Bronchial epithelial cell (primary cell): ENCODE measurements at regions not wholly inside any gene's neighbourhood (a gene's known extent, or its start where the extent isn't known, plus 50 kb on each side); places are given as distances from the start of the nearest gene placed in this dataset.
A peak's percentile ranks its signal among the peaks of the same experiment; 100 is the strongest.

Experiments
- DNase-seq: peaks from one replicate; pipeline ENCODE4 v3.0.0-alpha.2; 2010; ENCODE audit warnings: low read depth
- FAIRE-seq: peaks from 2 replicates; lab custom pipeline; 2011; peaks lifted over from hg19 to GRCh38; lab: Jason Lieb, UNC
- H3K27me3 ChIP-seq: 2 replicates; pipeline ENCODE4 v1.5.1; 2011; ENCODE audit warnings: low read length; ENCODE audit not compliant: control insufficient read depth, insufficient read depth
- H3K36me3 ChIP-seq: 2 replicates; pipeline ENCODE4 v1.5.1; 2011; ENCODE audit warnings: low read length; ENCODE audit not compliant: control insufficient read depth, insufficient read depth
- H3K4me3 ChIP-seq: 2 replicates; pipeline ENCODE4 v1.5.1; 2011; ENCODE audit warnings: mild to moderate bottlenecking, low read depth, low read length, control low read depth
- TF ChIP-seq, protein P1 (sequence below): IDR thresholded peaks from 2 replicates; pipeline ENCODE4 v1.5.1; 2011; ENCODE audit warnings: mild to moderate bottlenecking, moderate library complexity, low read length, control low read depth, inconsistent platforms; ENCODE audit not compliant: insufficient read depth, severe bottlenecking

- Histone ChIP-seq H3K36me3 (no peaks in the 10 kb centered on the region), H3K4me3 (no peak overlapping the region), H3K27me3 (peaks cover 5% of the 10 kb centered on the region)
- TF ChIP-seq, protein P1, sequence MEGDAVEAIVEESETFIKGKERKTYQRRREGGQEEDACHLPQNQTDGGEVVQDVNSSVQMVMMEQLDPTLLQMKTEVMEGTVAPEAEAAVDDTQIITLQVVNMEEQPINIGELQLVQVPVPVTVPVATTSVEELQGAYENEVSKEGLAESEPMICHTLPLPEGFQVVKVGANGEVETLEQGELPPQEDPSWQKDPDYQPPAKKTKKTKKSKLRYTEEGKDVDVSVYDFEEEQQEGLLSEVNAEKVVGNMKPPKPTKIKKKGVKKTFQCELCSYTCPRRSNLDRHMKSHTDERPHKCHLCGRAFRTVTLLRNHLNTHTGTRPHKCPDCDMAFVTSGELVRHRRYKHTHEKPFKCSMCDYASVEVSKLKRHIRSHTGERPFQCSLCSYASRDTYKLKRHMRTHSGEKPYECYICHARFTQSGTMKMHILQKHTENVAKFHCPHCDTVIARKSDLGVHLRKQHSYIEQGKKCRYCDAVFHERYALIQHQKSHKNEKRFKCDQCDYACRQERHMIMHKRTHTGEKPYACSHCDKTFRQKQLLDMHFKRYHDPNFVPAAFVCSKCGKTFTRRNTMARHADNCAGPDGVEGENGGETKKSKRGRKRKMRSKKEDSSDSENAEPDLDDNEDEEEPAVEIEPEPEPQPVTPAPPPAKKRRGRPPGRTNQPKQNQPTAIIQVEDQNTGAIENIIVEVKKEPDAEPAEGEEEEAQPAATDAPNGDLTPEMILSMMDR = no peak
- DNase-seq (no peak), FAIRE-seq (no peak)
These were observed 215.7 kb downstream of the CDC5L start for GRCh38 chr6:44603044-44603686.

- FAIRE-seq = peak; percentile 82
- Histone ChIP-seq H3K27me3 (peaks cover 4% of the 10 kb centered on the region), H3K36me3 (no peaks in the 10 kb centered on the region), H3K4me3 (no peak overlapping the region)
- TF ChIP-seq, protein P1 = no peak
- no peak for DNase-seq
These were observed 219.0 kb downstream of the CDC5L start for GRCh38 chr6:44606504-44606903.

DNA sequence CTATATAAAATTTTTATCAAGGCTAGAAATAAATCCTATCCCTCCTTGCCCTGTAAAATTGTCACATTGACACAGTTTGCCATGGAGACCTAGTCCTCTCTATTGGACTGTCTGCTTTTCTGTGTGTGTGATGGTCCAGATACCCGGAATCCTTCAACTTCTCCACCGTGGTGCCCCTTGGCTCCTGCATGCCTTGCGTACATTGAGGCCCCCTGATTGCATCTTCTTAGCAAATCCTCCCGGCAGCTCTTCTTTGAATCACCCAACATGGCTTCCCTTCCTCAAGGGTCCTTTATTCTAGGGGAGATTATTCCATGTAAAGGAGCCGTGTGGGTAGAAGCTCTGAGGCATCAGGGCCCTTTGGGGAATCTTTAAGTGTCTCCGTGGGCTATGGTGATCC, 219.5 kb downstream of the CDC5L start:
- H3K4me3 ChIP-seq = no peak overlapping the region
- TF ChIP-seq, protein P1 = no peak
- FAIRE-seq (no peak), DNase-seq (no peak)
- H3K27me3 ChIP-seq = peaks cover 4% of the 10 kb centered on the region
- H3K36me3 ChIP-seq = no peaks in the 10 kb centered on the region

DNA sequence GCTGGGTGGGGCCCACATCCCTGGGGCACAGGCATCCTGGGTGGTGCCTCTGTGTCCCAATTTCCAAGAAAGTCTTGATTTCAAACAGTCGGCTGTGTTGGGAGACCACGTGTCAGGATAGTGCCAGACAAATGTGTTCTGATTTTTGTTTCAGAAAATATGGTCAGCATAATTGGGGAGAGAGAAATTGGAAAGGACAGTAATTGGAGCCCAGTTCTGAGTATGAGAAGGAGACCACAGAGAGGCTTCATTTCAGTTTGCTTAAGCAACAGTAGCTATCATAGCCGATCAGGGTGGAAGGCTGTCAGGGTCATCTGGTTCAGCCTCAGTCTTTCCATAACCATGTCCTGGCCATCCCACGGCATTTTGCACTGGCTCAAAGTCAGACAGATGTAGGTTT, 220.7 kb downstream of the CDC5L start:
- DNase-seq = no peak
- Histone ChIP-seq H3K36me3 (no peaks in the 10 kb centered on the region), H3K27me3 (no peaks in the 10 kb centered on the region), H3K4me3 (no peak overlapping the region)
- no peak for FAIRE-seq
- TF ChIP-seq, protein P1 = no peak

DNA sequence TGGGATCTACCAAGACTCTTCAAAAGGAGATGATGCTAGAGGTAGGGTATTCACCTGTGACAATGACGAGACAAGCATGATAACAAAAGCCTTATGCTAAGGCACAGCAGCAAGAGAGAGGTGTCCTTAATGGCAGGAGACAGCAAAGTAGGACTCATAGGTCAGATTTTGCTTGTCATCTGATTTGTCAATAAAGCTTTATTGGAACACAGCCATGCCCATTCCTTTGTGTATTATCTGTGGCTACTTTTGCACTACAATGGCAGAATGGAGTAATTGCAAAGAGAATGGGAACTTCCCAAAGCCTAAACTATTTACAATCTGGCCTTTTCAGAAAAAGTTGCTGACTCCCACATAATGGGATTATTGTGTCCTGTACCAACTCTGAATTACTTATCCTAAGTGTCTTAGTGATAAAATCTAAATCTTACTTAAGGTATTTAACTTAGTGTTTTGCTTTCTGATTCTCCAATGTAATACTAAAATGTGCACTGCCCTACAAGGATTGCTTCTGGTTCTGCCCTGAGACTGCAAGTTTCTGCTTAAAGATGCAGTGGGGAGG, 221.6 kb downstream of the CDC5L start:
- Histone ChIP-seq H3K36me3 (no peaks in the 10 kb centered on the region), H3K27me3 (no peaks in the 10 kb centered on the region), H3K4me3 (no peak overlapping the region)
- no peak for FAIRE-seq
- TF ChIP-seq, protein P1 = no peak
- no peak for DNase-seq

- H3K27me3 ChIP-seq = no peaks in the 10 kb centered on the region
- no peaks in the 10 kb centered on the region for H3K36me3 ChIP-seq
- no peak for FAIRE-seq
- no peak overlapping the region for H3K4me3 ChIP-seq
- TF ChIP-seq, protein P1 = no peak
- no peak for DNase-seq
These were observed 226.9 kb downstream of the CDC5L start for GRCh38 chr6:44614396-44614795.
